ENCODE measurements at regions not wholly inside any gene's neighbourhood (a gene's known extent, or its start where the extent isn't known, plus 50 kb on each side); places are given as distances from the start of the nearest gene placed in this dataset.

DNA sequence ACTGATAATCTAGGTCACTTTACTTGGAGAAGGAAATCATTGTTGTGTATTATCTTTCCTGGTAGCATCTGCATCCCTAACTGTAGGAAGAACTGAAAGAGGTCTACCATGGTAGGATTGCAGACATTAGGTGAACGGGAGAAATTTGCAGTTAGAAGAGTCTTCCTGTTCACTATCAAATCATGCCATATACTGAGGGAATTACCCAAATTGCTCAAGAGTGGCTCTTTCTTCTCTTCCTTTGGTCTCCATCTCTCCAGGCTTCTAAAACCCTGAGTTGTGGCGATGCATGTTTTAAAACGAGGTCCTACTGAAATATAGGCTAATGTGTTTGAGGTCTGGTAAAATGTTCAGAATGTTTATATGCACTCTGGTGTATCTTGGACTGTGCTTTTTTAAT is 85.3 kb upstream of the HK2 start:
- TF ChIP-seq, protein P1, sequence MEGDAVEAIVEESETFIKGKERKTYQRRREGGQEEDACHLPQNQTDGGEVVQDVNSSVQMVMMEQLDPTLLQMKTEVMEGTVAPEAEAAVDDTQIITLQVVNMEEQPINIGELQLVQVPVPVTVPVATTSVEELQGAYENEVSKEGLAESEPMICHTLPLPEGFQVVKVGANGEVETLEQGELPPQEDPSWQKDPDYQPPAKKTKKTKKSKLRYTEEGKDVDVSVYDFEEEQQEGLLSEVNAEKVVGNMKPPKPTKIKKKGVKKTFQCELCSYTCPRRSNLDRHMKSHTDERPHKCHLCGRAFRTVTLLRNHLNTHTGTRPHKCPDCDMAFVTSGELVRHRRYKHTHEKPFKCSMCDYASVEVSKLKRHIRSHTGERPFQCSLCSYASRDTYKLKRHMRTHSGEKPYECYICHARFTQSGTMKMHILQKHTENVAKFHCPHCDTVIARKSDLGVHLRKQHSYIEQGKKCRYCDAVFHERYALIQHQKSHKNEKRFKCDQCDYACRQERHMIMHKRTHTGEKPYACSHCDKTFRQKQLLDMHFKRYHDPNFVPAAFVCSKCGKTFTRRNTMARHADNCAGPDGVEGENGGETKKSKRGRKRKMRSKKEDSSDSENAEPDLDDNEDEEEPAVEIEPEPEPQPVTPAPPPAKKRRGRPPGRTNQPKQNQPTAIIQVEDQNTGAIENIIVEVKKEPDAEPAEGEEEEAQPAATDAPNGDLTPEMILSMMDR (IDR thresholded peaks at IDR 0.05; ENCODE audit: low read depth, low read length): no peak
- H3K9me3 ChIP-seq (ENCODE audit: low read depth): no peaks in the 10 kb centered on the region
- no peaks in the 10 kb centered on the region for H3K27me3 ChIP-seq
- no peaks in the 10 kb centered on the region for H3K4me1 ChIP-seq (ENCODE audit: low read depth)
- H3K4me3 ChIP-seq: no peak overlapping the region
- H3K36me3 ChIP-seq: no peaks in the 10 kb centered on the region
- DNase-seq (ENCODE audit: low read depth in 1 of 2, low spot score in 1 of 2): no peak
- no peak overlapping the region for H3K27ac ChIP-seq

DNA sequence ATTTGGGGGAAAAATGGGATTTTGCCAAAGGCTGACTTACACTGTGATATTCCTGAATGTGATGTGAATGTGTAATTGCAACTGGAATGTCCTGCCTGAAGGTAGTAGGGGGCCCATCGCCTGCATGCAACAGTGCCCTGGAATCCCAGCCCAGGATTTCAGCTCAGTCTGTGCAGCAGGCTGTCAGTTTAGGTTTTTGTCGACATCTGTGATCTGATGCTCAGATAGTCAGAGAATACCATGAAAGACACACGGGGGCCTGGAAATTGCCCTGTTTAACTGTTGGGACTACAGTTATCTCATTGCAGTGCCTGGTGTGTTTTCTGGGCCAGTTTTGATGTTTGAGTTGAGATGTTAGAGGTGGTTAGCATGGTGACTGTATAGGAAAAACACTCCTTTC is 84.5 kb upstream of the HK2 start:
- no peaks in the 10 kb centered on the region for H3K9me3 ChIP-seq (ENCODE audit: low read depth)
- no peak overlapping the region for H3K27ac ChIP-seq
- no peaks in the 10 kb centered on the region for H3K36me3 ChIP-seq
- TF ChIP-seq, protein P1 (IDR thresholded peaks at IDR 0.05; ENCODE audit: low read depth, low read length): no peak
- DNase-seq (ENCODE audit: low read depth in 1 of 2, low spot score in 1 of 2): no peak
- no peaks in the 10 kb centered on the region for H3K4me1 ChIP-seq (ENCODE audit: low read depth)
- H3K27me3 ChIP-seq: no peaks in the 10 kb centered on the region
- no peak overlapping the region for H3K4me3 ChIP-seq

DNA sequence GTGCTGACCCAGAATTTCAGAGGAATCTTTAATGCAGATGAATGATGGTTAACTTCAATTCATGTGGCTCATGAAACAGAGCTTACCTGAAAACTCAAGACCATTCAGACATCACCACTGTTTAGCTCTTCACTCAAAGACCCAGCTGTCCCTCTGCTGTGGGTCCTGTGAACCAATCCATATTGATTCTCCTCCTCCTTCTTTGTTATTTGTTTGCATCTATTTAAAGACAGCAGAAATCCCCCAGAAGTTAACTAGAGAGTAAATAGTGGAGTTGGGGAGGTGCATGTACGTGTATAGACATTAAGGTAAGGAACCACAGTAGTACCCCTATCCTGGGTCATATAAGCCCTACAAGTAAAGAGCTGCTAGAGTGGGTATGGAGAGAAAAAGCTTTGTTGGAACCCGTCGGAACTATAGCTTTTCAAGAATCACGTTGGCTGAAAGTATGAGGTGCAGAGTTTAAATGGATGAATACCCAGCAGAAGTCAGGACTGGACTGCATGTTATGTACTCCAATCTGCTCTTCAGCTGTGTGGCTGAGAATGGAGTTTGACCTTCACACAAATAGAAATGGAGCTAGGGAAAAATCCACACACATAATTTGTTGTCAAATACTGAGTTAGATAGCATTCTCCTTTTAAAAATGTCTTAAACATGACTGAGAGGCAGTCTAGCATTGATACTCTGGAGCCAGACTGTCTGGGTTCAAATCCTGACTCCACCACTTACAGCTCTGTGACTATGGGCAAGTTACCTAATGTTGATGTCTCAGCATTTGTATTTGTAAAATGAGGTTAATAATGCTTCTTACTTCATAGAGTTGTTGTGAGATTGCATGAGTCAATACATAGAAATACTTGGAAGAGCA is 81.7 kb upstream of the HK2 start:
- Histone ChIP-seq H3K36me3 (no peaks in the 10 kb centered on the region), H3K4me1 (ENCODE audit: low read depth) (no peaks in the 10 kb centered on the region), H3K27ac (no peak overlapping the region), H3K9me3 (ENCODE audit: low read depth) (no peaks in the 10 kb centered on the region), H3K27me3 (no peaks in the 10 kb centered on the region), H3K4me3 (no peak overlapping the region)
- TF ChIP-seq, protein P1 (IDR thresholded peaks at IDR 0.05; ENCODE audit: low read depth, low read length): no peak
- DNase-seq (ENCODE audit: low read depth in 1 of 2, low spot score in 1 of 2): no peak

DNA sequence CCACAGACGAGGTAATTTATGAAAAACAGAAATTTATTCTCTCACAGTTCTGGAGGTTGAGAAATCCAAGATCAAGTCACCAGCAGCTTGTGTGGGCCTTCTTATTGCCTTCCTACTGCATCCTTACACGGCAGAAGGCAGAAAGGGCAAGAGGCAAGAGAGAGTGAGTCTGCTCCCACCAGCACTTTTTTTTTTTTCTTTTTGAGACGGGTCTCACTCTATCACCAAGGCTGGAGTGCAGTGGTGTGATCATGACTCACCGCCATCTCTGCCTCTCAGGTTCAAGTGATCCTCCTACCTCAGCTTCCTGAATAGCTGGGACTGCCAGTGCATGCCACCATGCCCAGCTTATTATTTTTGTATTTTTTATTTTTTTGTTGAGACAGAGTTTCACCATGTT is 78.5 kb upstream of the HK2 start:
- H3K36me3 ChIP-seq: no peaks in the 10 kb centered on the region
- H3K4me1 ChIP-seq (ENCODE audit: low read depth): no peaks in the 10 kb centered on the region
- DNase-seq (ENCODE audit: low read depth in 1 of 2, low spot score in 1 of 2): no peak
- TF ChIP-seq, protein P1 (IDR thresholded peaks at IDR 0.05; ENCODE audit: low read depth, low read length): no peak
- H3K27ac ChIP-seq: no peak overlapping the region
- H3K27me3 ChIP-seq: no peaks in the 10 kb centered on the region
- no peaks in the 10 kb centered on the region for H3K9me3 ChIP-seq (ENCODE audit: low read depth)
- H3K4me3 ChIP-seq: no peak overlapping the region

DNA sequence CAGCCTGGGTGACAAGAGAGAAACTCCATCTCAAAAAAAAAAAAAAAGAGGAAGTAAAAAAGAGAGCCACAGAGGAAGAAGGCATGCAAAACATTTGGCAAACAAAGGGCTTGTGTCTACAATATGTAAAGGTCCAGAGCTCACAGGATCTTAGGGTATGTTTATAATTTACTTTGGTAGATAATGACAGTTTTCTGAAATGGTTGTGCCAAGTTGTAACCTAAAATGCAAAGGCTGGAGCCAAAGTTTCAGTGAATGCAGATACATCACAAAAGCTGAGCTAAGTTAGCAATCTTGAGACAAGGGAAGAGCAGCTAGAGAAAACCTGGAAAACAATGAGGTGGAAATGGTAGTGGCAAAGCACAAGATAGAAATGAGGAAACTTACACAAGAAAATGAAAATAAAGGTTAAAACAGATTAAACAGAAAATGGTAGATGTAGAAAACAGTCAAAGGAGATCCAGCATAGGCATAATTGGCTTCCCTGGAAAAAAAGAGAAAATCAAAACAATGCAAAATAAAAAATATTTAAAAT is 77.5 kb upstream of the HK2 start:
- H3K9me3 ChIP-seq (ENCODE audit: low read depth): no peaks in the 10 kb centered on the region
- H3K4me3 ChIP-seq: no peak overlapping the region
- TF ChIP-seq, protein P1 (IDR thresholded peaks at IDR 0.05; ENCODE audit: low read depth, low read length): no peak
- H3K4me1 ChIP-seq (ENCODE audit: low read depth): no peaks in the 10 kb centered on the region
- no peak overlapping the region for H3K27ac ChIP-seq
- H3K36me3 ChIP-seq: no peaks in the 10 kb centered on the region
- DNase-seq (ENCODE audit: low read depth in 1 of 2, low spot score in 1 of 2): no peak
- no peaks in the 10 kb centered on the region for H3K27me3 ChIP-seq

All from cardiac muscle cell (in vitro differentiated cells and primary cell).